ENCODE measurements at regions not wholly inside any gene's neighbourhood (a gene's known extent, or its start where the extent isn't known, plus 50 kb on each side); places are given as distances from the start of the nearest gene placed in this dataset.

- no peak overlapping the region for H3K4ac ChIP-seq (replicated peaks; ENCODE audit: insufficient read length, low read depth, low read length)
- no peak overlapping the region for H2BK12ac ChIP-seq (ENCODE audit: low read depth, low read length)
- no peak for FAIRE-seq
- 92% methylated on average over 7 of the region's 7 CpGs; no CpG with 5 or more reads in 1 of the 2 experiments for WGBS, 2 experiments (ENCODE audit: extremely low coverage in 1 of 2, insufficient coverage in 1 of 2, insufficient read length in 1 of 2, insufficient replicate concordance in 2 of 2, low coverage in 1 of 2, low lambda C conversion rate in 2 of 2, missing lambda C conversion rate in 1 of 2)
- H3K23ac ChIP-seq (ENCODE audit: insufficient read length), result no peak overlapping the region
- no peak overlapping the region for H3K27ac ChIP-seq (ENCODE audit: low read depth, low read length)
- no peak overlapping the region for H2BK120ac ChIP-seq (replicated peaks; ENCODE audit: low read depth, low read length)
- H3K23me2 ChIP-seq (ENCODE audit: low read depth, low read length), result no peaks in the 10 kb centered on the region
- H3K4me2 ChIP-seq (ENCODE audit: insufficient read depth in 1 of 2, low read depth in 2 of 2, low read length in 2 of 2), result no peak overlapping the region
- no peak overlapping the region for H4K8ac ChIP-seq (ENCODE audit: extremely low read depth, insufficient read depth, low read length)
- no peak overlapping the region for H2BK5ac ChIP-seq (ENCODE audit: low read depth, low read length)
- POLR2A ChIA-PET (ENCODE audit: partially characterized antibody), result no interaction called here
- CTCF ChIA-PET (ENCODE audit: partially characterized antibody), result interaction anchor here (0.6 to 1.1 kb wide), 2 partner anchors 17 to 223 kb away, joined by 3 read pairs; no protein-coding TSS in a partner anchor
- H3K18ac ChIP-seq (ENCODE audit: extremely low read depth, low read length), result no peak overlapping the region
- no peak overlapping the region for H3K9ac ChIP-seq (replicated peaks in 1 of 4; ENCODE audit: extremely low read depth in 1 of 4, low read depth in 3 of 4, low read length in 3 of 4)
- no peak overlapping the region for H2BK20ac ChIP-seq (ENCODE audit: low read length)
- no peak overlapping the region for H3K4me3 ChIP-seq (ENCODE audit: extremely low read depth in 1 of 4, insufficient read depth in 2 of 4, low read depth in 3 of 4, low read length in 4 of 4)
- no peaks in the 10 kb centered on the region for H3K79me1 ChIP-seq (ENCODE audit: low read depth, low read length)
- no peak overlapping the region for H3K14ac ChIP-seq (ENCODE audit: insufficient read length)
- no peak overlapping the region for H2BK15ac ChIP-seq (ENCODE audit: low read length)
- no peaks in the 10 kb centered on the region for H3K79me2 ChIP-seq (ENCODE audit: control insufficient read depth in 1 of 2, insufficient read depth in 2 of 2, low read length in 2 of 2)
- H3K56ac ChIP-seq (replicated peaks; ENCODE audit: insufficient read length, low read depth, low read length), result no peak overlapping the region
- H4K20me1 ChIP-seq (replicated peaks in 1 of 2; ENCODE audit: control insufficient read depth in 1 of 2, insufficient read depth in 2 of 2, low read length in 2 of 2), result no peaks in the 10 kb centered on the region
- no peaks in the 10 kb centered on the region for H3K4me1 ChIP-seq (replicated peaks in 1 of 4; ENCODE audit: control insufficient read depth in 3 of 4, insufficient read depth in 4 of 4, low read length in 3 of 4)
- no peak for DNase-seq (ENCODE audit: low read depth in 1 of 2, low spot score in 2 of 2)
- no peak overlapping the region for H2AK5ac ChIP-seq (ENCODE audit: low read depth, low read length)
- H3K27me3 ChIP-seq (replicated peaks in 1 of 4; ENCODE audit: control insufficient read depth in 3 of 4, extremely low read depth in 1 of 4, insufficient read depth in 3 of 4, low read length in 3 of 4), result no peaks in the 10 kb centered on the region
- no peak overlapping the region for H4K5ac ChIP-seq (ENCODE audit: insufficient read length, low read depth, low read length)
- no peaks in the 10 kb centered on the region for H3K36me3 ChIP-seq (ENCODE audit: control insufficient read depth in 2 of 4, insufficient read depth in 4 of 4, low read length in 3 of 4)
- no peaks in the 10 kb centered on the region for H3K9me3 ChIP-seq (ENCODE audit: insufficient read depth in 2 of 2, low read depth in 1 of 2, low read length in 1 of 2)
- no peak overlapping the region for H4K91ac ChIP-seq (replicated peaks; ENCODE audit: insufficient read length, low read length)
- H2AFZ ChIP-seq (ENCODE audit: low read length), result peak overlapping the region; percentile 7; the same call in 1 of the 2 replicates
- TF ChIP-seq SRF (IDR thresholded peaks at IDR 0.05; ENCODE audit: low read depth, low read length) (no peak), BRCA1 (IDR thresholded peaks at IDR 0.05; ENCODE audit: low read depth, low read length) (no peak), CEBPB (IDR thresholded peaks at IDR 0.05; ENCODE audit: low read depth, low read length) (no peak), SUZ12 (IDR thresholded peaks at IDR 0.05; ENCODE audit: low read length) (no peak), CBX8 (IDR thresholded peaks at IDR 0.05; ENCODE audit: borderline replicate concordance, low read depth, low read length) (no peak), E2F6 (IDR thresholded peaks at IDR 0.05) (no peak), JUN (IDR thresholded peaks at IDR 0.05; ENCODE audit: low read depth, low read length) (no peak), ATF2 (IDR thresholded peaks at IDR 0.05; ENCODE audit: low read length) (no peak), TAF7 (optimal IDR thresholded peaks at IDR 0.05; ENCODE audit: borderline replicate concordance, low read depth, low read length) (no peak), EGR1 (IDR thresholded peaks at IDR 0.05; ENCODE audit: borderline replicate concordance, low read depth, low read length) (no peak), MAFK (IDR thresholded peaks at IDR 0.05; ENCODE audit: low read depth, low read length) (no peak), SIRT6 (IDR thresholded peaks at IDR 0.05; ENCODE audit: low read length) (no peak)
Observed at GRCh38 chr13:68813180-68813796, 1294.3 kb upstream of the ATXN8OS start.

Data from H1 (cell line).